ENCODE measurements at regions not wholly inside any gene's neighbourhood (a gene's known extent, or its start where the extent isn't known, plus 50 kb on each side); places are given as distances from the start of the nearest gene placed in this dataset.

DNA sequence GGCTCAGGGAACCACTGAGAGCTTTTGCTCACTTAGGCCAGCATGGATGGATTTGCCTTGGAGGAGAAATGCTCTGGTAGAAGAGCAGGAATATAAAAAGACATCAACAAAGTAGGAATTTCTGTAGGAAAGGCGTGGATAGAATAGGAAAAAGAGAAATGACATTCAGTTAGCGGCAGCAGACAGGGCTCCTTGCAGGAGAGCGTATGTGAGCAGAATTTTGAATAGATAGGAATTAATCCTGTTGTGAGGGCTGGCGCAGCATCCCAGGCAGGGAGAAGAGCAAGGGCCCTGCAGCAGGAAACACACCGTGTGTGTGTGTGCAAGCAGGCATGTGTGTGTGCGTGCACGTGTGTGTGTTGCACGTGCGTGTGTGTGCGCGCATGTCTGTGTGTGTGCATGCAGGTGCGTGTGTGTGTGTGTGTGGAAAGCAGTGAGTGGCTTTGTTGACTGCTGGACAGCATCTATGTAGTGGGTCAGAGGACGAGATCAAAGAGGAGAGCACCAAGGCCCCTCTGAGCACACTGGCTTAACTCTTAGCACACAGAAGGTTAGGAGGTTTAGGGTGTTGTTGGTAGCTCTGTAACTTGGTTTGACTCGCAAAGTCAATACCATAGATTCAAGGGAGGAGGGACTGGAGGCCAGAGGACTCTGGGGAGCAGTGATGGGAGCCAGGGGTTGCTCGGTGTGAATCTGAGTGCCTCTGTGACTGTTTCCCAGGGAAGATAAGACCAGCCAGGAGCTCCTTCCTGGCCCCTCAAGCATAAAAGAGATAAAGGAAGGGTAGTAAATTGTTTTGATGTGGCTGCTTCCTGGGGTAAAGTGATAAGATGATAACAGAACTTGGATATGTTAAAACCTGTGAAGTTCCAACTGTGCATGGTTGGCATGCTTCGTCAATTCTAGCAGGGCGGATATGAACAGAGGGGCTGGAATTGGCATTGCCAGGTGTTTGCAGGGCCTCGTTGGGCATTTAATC lies 639.5 kb downstream of the NR2F2 start:
- H3K4me3 ChIP-seq (ENCODE audit: low read length) = no peak overlapping the region
- no peak for TF ChIP-seq EZH2phosphoT487 (IDR thresholded peaks at IDR 0.05; ENCODE audit: borderline replicate concordance, low read length)
- TF ChIP-seq, protein P1, sequence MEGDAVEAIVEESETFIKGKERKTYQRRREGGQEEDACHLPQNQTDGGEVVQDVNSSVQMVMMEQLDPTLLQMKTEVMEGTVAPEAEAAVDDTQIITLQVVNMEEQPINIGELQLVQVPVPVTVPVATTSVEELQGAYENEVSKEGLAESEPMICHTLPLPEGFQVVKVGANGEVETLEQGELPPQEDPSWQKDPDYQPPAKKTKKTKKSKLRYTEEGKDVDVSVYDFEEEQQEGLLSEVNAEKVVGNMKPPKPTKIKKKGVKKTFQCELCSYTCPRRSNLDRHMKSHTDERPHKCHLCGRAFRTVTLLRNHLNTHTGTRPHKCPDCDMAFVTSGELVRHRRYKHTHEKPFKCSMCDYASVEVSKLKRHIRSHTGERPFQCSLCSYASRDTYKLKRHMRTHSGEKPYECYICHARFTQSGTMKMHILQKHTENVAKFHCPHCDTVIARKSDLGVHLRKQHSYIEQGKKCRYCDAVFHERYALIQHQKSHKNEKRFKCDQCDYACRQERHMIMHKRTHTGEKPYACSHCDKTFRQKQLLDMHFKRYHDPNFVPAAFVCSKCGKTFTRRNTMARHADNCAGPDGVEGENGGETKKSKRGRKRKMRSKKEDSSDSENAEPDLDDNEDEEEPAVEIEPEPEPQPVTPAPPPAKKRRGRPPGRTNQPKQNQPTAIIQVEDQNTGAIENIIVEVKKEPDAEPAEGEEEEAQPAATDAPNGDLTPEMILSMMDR (IDR thresholded peaks at IDR 0.05; ENCODE audit: low read depth, low read length, poor library complexity, severe bottlenecking) = no peak
- H3K9me3 ChIP-seq (ENCODE audit: control insufficient read depth, insufficient read depth, low read length) = no peaks in the 10 kb centered on the region
- H3K36me3 ChIP-seq (ENCODE audit: control insufficient read depth, low read length) = no peaks in the 10 kb centered on the region
- H4K20me1 ChIP-seq (ENCODE audit: control insufficient read depth, insufficient read depth, low read depth, low read length) = no peaks in the 10 kb centered on the region
- H3K4me1 ChIP-seq (ENCODE audit: control insufficient read depth, low read length) = no peaks in the 10 kb centered on the region
- no peak overlapping the region for H3K27ac ChIP-seq (ENCODE audit: low read depth, low read length)
- no peaks in the 10 kb centered on the region for H3K9me2 ChIP-seq (replicated peaks; ENCODE audit: control insufficient read depth, low read length)
- no peaks in the 10 kb centered on the region for H3K27me3 ChIP-seq (ENCODE audit: control insufficient read depth, low read length)
- H3K79me2 ChIP-seq (ENCODE audit: control insufficient read depth, low read length) = no peaks in the 10 kb centered on the region
- H3K4me2 ChIP-seq (ENCODE audit: low read length) = no peak overlapping the region
- no peaks in the 10 kb centered on the region for H3F3A ChIP-seq (ENCODE audit: control insufficient read depth, insufficient read depth)

DNA sequence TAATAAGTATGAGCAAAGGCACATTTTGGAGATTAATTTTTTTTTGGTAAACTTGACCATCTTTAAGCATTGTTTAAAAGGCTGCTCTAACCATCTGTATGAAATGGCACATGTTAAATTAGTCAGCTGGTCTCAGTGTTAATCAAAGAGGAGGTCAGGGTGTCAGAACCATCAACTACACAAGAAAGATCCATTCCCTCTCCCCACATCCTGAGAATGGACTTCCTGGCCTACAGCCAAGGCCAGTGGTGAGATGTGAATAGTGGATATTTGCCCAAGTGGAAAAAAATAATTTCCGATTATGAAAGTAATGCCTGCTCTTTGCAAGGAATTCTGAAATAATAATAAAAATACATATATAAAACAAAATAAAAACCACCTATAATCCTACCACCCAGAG lies 641.7 kb downstream of the NR2F2 start:
- no peaks in the 10 kb centered on the region for H3K9me2 ChIP-seq (replicated peaks; ENCODE audit: control insufficient read depth, low read length)
- no peaks in the 10 kb centered on the region for H4K20me1 ChIP-seq (ENCODE audit: control insufficient read depth, insufficient read depth, low read depth, low read length)
- H3K4me2 ChIP-seq (ENCODE audit: low read length) = no peak overlapping the region
- H3K79me2 ChIP-seq (ENCODE audit: control insufficient read depth, low read length) = no peaks in the 10 kb centered on the region
- no peaks in the 10 kb centered on the region for H3K4me1 ChIP-seq (ENCODE audit: control insufficient read depth, low read length)
- no peaks in the 10 kb centered on the region for H3K9me3 ChIP-seq (ENCODE audit: control insufficient read depth, insufficient read depth, low read length)
- no peaks in the 10 kb centered on the region for H3K36me3 ChIP-seq (ENCODE audit: control insufficient read depth, low read length)
- H3K27me3 ChIP-seq (ENCODE audit: control insufficient read depth, low read length) = no peaks in the 10 kb centered on the region
- H3K27ac ChIP-seq (ENCODE audit: low read depth, low read length) = no peak overlapping the region
- no peak overlapping the region for H3K4me3 ChIP-seq (ENCODE audit: low read length)
- TF ChIP-seq EZH2phosphoT487 (IDR thresholded peaks at IDR 0.05; ENCODE audit: borderline replicate concordance, low read length) = no peak
- TF ChIP-seq, protein P1 (IDR thresholded peaks at IDR 0.05; ENCODE audit: low read depth, low read length, poor library complexity, severe bottlenecking) = no peak
- no peaks in the 10 kb centered on the region for H3F3A ChIP-seq (ENCODE audit: control insufficient read depth, insufficient read depth)

DNA sequence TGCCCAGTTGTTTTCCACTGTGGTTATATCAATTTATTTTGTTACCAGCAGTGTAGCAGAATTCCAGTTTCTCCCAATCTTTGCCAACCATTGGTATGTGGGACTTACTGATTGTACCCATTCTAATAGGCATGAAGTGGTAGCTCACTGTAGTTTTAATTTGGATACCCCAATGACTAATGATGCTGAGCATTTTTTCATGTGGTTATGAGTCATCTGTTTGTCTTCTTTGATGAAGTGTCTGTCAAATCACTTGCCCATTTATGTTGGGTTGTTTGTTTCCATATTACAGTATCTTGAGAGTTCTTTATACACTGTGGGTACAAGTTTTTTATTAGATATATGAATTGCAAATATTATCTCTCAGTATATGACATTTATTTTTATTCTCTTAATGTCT lies 644.3 kb downstream of the NR2F2 start:
- Histone ChIP-seq H3K4me1 (ENCODE audit: control insufficient read depth, low read length) (no peaks in the 10 kb centered on the region), H3F3A (ENCODE audit: control insufficient read depth, insufficient read depth) (no peaks in the 10 kb centered on the region)
- TF ChIP-seq, protein P1 (IDR thresholded peaks at IDR 0.05; ENCODE audit: low read depth, low read length, poor library complexity, severe bottlenecking) = no peak
- no peak for TF ChIP-seq EZH2phosphoT487 (IDR thresholded peaks at IDR 0.05; ENCODE audit: borderline replicate concordance, low read length)

More for the DNA sequence above, 644.3 kb downstream of the NR2F2 start:
- Histone ChIP-seq H3K36me3 (ENCODE audit: control insufficient read depth, low read length) (no peaks in the 10 kb centered on the region), H3K9me3 (ENCODE audit: control insufficient read depth, insufficient read depth, low read length) (no peaks in the 10 kb centered on the region), H3K4me3 (ENCODE audit: low read length) (no peak overlapping the region), H3K27me3 (ENCODE audit: control insufficient read depth, low read length) (no peaks in the 10 kb centered on the region), H4K20me1 (ENCODE audit: control insufficient read depth, insufficient read depth, low read depth, low read length) (no peaks in the 10 kb centered on the region), H3K79me2 (ENCODE audit: control insufficient read depth, low read length) (no peaks in the 10 kb centered on the region), H3K9me2 (replicated peaks; ENCODE audit: control insufficient read depth, low read length) (no peaks in the 10 kb centered on the region), H3K4me2 (ENCODE audit: low read length) (no peak overlapping the region), H3K27ac (ENCODE audit: low read depth, low read length) (no peak overlapping the region)
